Embryonic facial prominence (tissue), 1 donor: ENCODE measurements at regions not wholly inside any gene's neighbourhood (a gene's known extent, or its start where the extent isn't known, plus 50 kb on each side); places are given as distances from the start of the nearest gene placed in this dataset.
"Not testable (repeated sequence)": the region's sequence is repeated elsewhere in the genome, so short reads cannot be mapped to it uniquely, and the experiment has no call there.

ENCODE experiments used
- DNase-seq: peaks from one replicate; pipeline ENCODE4 v3.0.0-alpha.2; 2016; ENCODE audit errors: extremely low spot score

DNA sequence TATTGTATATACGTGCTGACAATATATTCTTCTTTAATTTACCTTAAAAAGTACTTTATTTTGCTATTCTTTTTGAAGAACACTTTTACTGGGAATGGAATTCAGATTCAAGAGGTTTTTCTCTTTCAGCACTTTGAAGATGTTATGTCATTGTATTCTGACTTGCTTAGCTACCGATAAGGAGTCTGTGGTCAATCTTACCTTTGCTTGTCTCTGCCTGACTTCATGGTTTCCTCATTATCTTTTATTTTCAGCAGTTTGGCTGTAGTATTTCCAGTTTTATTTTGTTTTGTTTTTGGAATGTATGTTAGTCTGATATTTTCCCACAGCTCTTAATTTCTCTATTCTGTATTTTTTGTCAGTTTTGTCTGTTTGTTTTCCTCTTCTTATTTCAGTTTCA, 187.9 kb upstream of the SMIM30 start:
- DNase-seq, result no peak

GRCh38 chr7:113304104-113304503, 185.8 kb upstream of the SMIM30 start:
- DNase-seq, result no peak

GRCh38 chr7:113303388-113303787, 185.0 kb upstream of the SMIM30 start:
- DNase-seq, result not testable (repeated sequence)

GRCh38 chr7:113301983-113302382, 183.6 kb upstream of the SMIM30 start:
- DNase-seq, result no peak

DNA sequence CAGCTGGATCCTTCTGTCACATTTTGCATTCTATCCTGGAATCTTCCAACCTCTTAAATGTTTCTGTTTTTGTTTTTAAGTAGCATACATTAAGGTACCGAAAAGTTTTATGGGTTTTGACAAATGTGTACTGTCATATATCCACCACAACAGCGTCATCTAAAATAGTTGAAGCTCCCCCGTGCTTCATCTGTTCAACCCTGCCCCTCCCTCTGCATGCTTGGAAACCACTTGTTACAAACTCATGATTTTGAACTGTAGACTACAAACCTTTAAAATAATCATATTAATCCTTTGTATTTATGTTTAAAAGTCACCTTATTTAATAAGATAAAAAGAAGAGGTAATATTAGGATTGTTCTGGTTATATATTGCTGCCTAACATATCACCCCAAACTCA, 182.8 kb upstream of the SMIM30 start:
- no peak for DNase-seq

GRCh38 chr7:113299748-113300147, 181.4 kb upstream of the SMIM30 start:
- DNase-seq, result no peak

- DNase-seq, result no peak
Observed at GRCh38 chr7:113298501-113298900, 180.1 kb upstream of the SMIM30 start.

DNA sequence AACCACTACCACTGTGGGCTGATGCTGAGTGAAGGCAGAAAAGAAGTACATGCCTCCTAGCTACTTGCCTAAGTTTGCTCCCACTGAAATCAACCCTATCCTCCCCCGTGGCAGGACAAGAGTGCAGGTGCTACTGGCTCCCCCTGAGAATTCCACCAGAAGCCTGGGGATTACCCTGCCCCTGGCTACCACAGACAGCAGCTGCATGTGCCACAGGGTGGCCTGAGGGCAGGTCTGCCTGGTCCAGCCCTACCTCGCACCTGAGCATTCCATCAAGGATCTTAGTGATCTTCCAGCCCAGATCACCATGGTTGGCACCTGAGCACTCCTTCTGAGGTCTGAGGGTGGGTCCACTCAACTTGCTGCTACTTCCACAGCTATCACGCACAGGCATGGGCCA, 176.4 kb upstream of the SMIM30 start:
- DNase-seq, result no peak

GRCh38 chr7:113292105-113292504, 173.8 kb upstream of the SMIM30 start:
- no peak for DNase-seq

- DNase-seq, result no peak
Observed at GRCh38 chr7:113291058-113291457, 172.7 kb upstream of the SMIM30 start.

GRCh38 chr7:113289140-113289740, 170.9 kb upstream of the SMIM30 start:
- DNase-seq, result no peak

GRCh38 chr7:113285411-113285810, 167.1 kb upstream of the SMIM30 start:
- DNase-seq, result no peak

DNA sequence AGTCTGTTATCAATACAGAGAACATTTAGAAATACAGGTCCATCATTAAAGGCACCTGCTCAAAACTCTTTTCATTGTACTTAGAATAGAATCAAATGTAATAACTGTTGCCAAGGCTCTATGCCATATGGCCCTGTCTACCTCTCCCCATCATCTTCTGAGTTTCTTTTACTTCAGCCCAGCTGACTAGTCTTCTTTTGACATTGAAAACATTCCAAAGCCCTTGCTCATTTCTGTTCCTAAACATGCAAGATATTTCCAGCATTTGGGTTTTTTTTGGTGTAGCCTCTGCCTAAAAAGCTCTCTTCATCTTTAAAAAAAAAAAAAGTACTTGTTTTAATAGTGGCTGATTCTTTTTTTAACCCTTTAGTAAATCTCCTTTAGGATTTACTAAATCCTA, 165.5 kb upstream of the SMIM30 start:
- DNase-seq, result no peak

- DNase-seq, result no peak
Observed at GRCh38 chr7:113282875-113283274, 164.5 kb upstream of the SMIM30 start.

GRCh38 chr7:113281223-113281622, 162.9 kb upstream of the SMIM30 start:
- DNase-seq, result no peak

GRCh38 chr7:113279256-113279655, 160.9 kb upstream of the SMIM30 start:
- DNase-seq, result no peak

DNA sequence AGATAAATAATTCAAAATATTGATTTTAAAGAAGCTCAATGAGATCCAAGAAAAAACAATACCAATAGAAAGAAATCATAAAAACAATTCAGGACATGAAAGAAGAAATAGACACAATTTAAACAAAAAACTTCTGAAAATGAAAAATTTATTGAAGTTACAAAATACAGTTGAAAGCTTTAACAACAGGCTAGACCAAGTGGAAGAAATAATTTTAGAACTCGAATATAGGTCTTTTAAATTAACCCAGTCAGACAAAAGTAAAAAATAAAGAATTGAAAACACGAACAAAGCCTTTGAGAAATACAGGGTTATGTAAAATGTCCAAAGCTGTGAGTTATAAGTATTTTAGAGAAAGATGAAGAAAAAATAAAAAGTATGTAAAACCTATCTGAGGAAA, 152.4 kb upstream of the SMIM30 start:
- DNase-seq, result no peak

GRCh38 chr7:113269592-113269991, 151.2 kb upstream of the SMIM30 start:
- not testable (repeated sequence) for DNase-seq

GRCh38 chr7:113268757-113269156, 150.4 kb upstream of the SMIM30 start:
- no peak for DNase-seq

- DNase-seq, result no peak
Observed at GRCh38 chr7:113267885-113268284, 149.5 kb upstream of the SMIM30 start.

DNA sequence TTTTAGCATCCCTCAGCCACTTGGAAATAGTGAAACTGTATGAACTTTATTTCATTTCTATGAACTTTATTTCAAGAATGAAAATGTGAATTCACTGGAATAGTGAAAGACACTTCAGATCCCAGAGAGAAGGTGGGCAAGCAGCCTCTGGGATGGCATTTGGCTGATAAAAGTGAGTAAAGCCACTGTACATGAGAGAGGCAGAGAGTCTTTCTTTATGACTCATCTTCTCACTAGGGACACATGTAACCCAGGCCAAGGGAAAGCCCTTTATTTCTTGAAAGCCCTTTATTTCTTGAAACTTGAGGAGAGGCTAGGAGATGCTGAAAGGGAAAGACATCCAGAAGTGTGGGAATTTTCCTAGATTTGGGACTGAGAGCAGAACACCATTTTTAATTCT, 148.9 kb upstream of the SMIM30 start:
- no peak for DNase-seq

GRCh38 chr7:113263749-113264148, 145.4 kb upstream of the SMIM30 start:
- DNase-seq, result no peak

DNA sequence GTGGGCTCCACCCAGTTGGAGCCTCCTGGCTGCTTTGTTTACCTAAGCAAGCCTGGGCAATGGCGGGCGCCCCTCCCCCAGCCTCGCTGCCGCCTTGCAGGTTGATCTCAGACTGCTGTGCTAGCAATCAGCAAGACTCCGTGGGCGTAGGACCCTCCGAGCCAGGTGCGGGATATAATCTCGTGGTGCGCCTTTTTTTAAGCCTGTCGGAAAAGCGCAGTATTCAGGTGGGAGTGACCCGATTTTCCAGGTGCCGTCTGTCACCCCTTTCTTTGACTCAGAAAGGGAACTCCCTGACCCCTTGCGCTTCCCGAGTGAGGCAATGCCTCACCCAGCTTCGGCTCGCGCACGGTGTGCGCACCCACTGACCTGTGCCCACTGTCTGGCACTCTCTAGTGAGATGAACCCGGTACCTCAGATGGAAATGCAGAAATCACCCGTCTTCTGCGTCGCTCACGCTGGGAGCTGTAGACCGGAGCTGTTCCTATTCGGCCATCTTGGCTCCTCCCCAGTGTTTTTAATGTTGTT, 144.9 kb upstream of the SMIM30 start:
- not testable (repeated sequence) for DNase-seq

DNA sequence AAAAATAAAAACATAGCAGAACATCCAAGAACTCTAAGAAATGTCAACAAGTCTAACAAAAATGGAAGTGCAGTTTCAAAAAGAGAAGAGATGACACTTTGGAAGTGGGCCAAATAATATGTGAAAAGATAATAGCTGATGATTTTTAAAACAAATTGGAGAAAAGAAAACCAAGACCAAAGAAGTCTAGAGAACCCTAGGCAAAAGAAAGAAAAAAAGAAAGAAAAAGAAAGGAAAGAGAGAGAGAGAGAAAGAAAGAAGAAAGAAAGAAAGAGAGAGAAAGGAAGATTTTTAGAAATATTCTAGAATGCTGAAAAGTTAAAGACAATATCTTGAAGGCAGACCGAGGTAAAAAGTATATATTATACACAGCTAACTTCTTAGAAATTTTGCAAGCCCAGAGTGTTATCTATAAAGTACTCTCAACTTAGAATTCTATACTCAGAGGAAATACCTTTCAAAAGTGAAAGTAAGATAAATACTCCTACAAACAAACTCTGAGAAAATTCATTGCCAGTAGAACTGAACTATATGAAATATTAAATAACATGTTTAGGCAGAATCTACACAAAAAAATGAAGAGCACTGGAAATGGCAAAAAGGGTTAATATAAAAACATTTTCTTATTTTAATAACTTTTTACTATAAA, 138.7 kb upstream of the SMIM30 start:
- no peak for DNase-seq
